ENCODE measurements at regions not wholly inside any gene's neighbourhood (a gene's known extent, or its start where the extent isn't known, plus 50 kb on each side); places are given as distances from the start of the nearest gene placed in this dataset.

GRCh38 chr21:27671207-27671606 is 704.3 kb upstream of the ADAMTS5 start:
- H3K4me3 ChIP-seq = no peak overlapping the region
- H3K9ac ChIP-seq (ENCODE audit: insufficient read depth in 1 of 2, low read depth in 2 of 2, low read length in 2 of 2) = no peak overlapping the region
- FAIRE-seq (no peak), DNase-seq (ENCODE audit: extremely low read depth in 1 of 4, low spot score in 3 of 4) (no peak), ATAC-seq (no peak)
- WGBS (ENCODE audit: insufficient coverage, low coverage, missing lambda C conversion rate) = 0% methylated on average over 1 of the region's 1 CpG
- POLR2A ChIA-PET = no interaction called here
- no peaks in the 10 kb centered on the region for H3K36me3 ChIP-seq (ENCODE audit: control insufficient read depth, insufficient read depth, low read length)
- TF ChIP-seq AFF4 (CRISPR knock-in tag; IDR thresholded peaks at IDR 0.05) (no peak), EWSR1 (IDR thresholded peaks at IDR 0.05; ENCODE audit: borderline replicate concordance, low read depth, partially characterized antibody) (no peak), ZNF384 (IDR thresholded peaks at IDR 0.05; ENCODE audit: low read depth, low read length) (no peak), ZBTB2 (IDR thresholded peaks at IDR 0.05) (no peak), CREB1 (IDR thresholded peaks at IDR 0.05) (no peak), CREB1 (CRISPR knock-in tag; IDR thresholded peaks at IDR 0.05) (no peak), ZNF165 (CRISPR knock-in tag; IDR thresholded peaks at IDR 0.05; ENCODE audit: borderline replicate concordance) (no peak), SIN3B (IDR thresholded peaks at IDR 0.05; ENCODE audit: low read depth) (no peak), ZBTB49 (CRISPR knock-in tag; IDR thresholded peaks at IDR 0.05; ENCODE audit: borderline replicate concordance) (no peak), NKRF (IDR thresholded peaks at IDR 0.05; ENCODE audit: borderline replicate concordance) (no peak), NRF1 (conservative IDR thresholded peaks at IDR 0.05 in 1 of 2, IDR thresholded peaks at IDR 0.05 in 1 of 2) (no peak)
- H3K4me1 ChIP-seq (replicated peaks in 1 of 2; ENCODE audit: control insufficient read depth in 2 of 2, insufficient read depth in 2 of 2, low read length in 2 of 2) = no peaks in the 10 kb centered on the region
- no peaks in the 10 kb centered on the region for H4K20me1 ChIP-seq (replicated peaks; ENCODE audit: control insufficient read depth, insufficient read depth, low read length)
- no peaks in the 10 kb centered on the region for H3K9me1 ChIP-seq (ENCODE audit: control insufficient read depth, insufficient read depth, low read length)
- intact Hi-C loops (cut with micrococcal nuclease) = no loop called here
- H3K4me2 ChIP-seq (ENCODE audit: insufficient read depth, low read length) = no peak overlapping the region
- H3K9me3 ChIP-seq (replicated peaks; ENCODE audit: control insufficient read depth, insufficient read depth, low read depth, low read length) = no peaks in the 10 kb centered on the region; the same call in 1 of the 2 replicates
- CTCF ChIA-PET (ENCODE audit: low intra/inter-chr PET ratio) = no interaction called here
- in situ Hi-C loops (cut with MboI) = no loop called here
- H3K79me2 ChIP-seq (ENCODE audit: control insufficient read depth, insufficient read depth, low read length) = no peaks in the 10 kb centered on the region
- H2AFZ ChIP-seq (ENCODE audit: low read depth, low read length) = no peak overlapping the region
- H3K27me3 ChIP-seq (ENCODE audit: control insufficient read depth in 2 of 2, insufficient read depth in 2 of 2, low read length in 2 of 2) = no peaks in the 10 kb centered on the region
- no TSS peak for BruUV-seq (replicated peaks)
- H3K27ac ChIP-seq (ENCODE audit: extremely low read depth, low read depth, low read length) = no peak overlapping the region
